HG03139 (cell line): ENCODE measurements at regions not wholly inside any gene's neighbourhood (a gene's known extent, or its start where the extent isn't known, plus 50 kb on each side); places are given as distances from the start of the nearest gene placed in this dataset.

Experiments
- ATAC-seq: cut with Tn5 transposase; IDR thresholded peaks from one replicate; pipeline ENCODE4 v1.9.1; 2021; ENCODE audit not compliant: unreplicated experiment

- no peak for ATAC-seq
Measured at GRCh38 chr2:18503376-18504228, 56.9 kb downstream of the RDH14 start.

- ATAC-seq = no peak
Measured at GRCh38 chr2:18502142-18502541, 58.3 kb downstream of the RDH14 start.

GRCh38 chr2:18501729-18502128 is 58.7 kb downstream of the RDH14 start:
- no peak for ATAC-seq

- no peak for ATAC-seq
Measured at GRCh38 chr2:18501156-18501555, 59.3 kb downstream of the RDH14 start.

- no peak for ATAC-seq
Measured at GRCh38 chr2:18500333-18500732, 60.1 kb downstream of the RDH14 start.

- no peak for ATAC-seq
Measured at GRCh38 chr2:18498531-18498930, 61.9 kb downstream of the RDH14 start.

GRCh38 chr2:18496516-18496915 is 63.9 kb downstream of the RDH14 start:
- no peak for ATAC-seq

- ATAC-seq = no peak
Measured at GRCh38 chr2:18495058-18495457, 65.4 kb downstream of the RDH14 start.

GRCh38 chr2:18492721-18493120 is 67.7 kb downstream of the RDH14 start:
- ATAC-seq = no peak

- ATAC-seq = no peak
Measured at GRCh38 chr2:18491577-18491976, 68.9 kb downstream of the RDH14 start.

GRCh38 chr2:18490901-18491300 is 69.6 kb downstream of the RDH14 start:
- ATAC-seq = no peak

GRCh38 chr2:18487106-18487913 is 73.1 kb downstream of the RDH14 start:
- ATAC-seq = no peak

- no peak for ATAC-seq
Measured at GRCh38 chr2:18484625-18485024, 75.8 kb downstream of the RDH14 start.

- no peak for ATAC-seq
Measured at GRCh38 chr2:18483896-18484295, 76.6 kb downstream of the RDH14 start.

GRCh38 chr2:18482666-18483065 is 77.8 kb downstream of the RDH14 start:
- no peak for ATAC-seq

GRCh38 chr2:18479947-18480369 is 80.5 kb downstream of the RDH14 start:
- no peak for ATAC-seq

- no peak for ATAC-seq
Measured at GRCh38 chr2:18477293-18477692, 83.2 kb downstream of the RDH14 start.

- ATAC-seq = no peak
Measured at GRCh38 chr2:18476484-18476883, 84.0 kb downstream of the RDH14 start.

- no peak for ATAC-seq
Measured at GRCh38 chr2:18475884-18476283, 84.6 kb downstream of the RDH14 start.

- ATAC-seq = no peak
Measured at GRCh38 chr2:18474700-18475099, 85.8 kb downstream of the RDH14 start.

GRCh38 chr2:18473241-18474181 is 86.9 kb downstream of the RDH14 start:
- ATAC-seq = no peak
